ENCODE measurements at regions not wholly inside any gene's neighbourhood (a gene's known extent, or its start where the extent isn't known, plus 50 kb on each side); places are given as distances from the start of the nearest gene placed in this dataset.

DNA sequence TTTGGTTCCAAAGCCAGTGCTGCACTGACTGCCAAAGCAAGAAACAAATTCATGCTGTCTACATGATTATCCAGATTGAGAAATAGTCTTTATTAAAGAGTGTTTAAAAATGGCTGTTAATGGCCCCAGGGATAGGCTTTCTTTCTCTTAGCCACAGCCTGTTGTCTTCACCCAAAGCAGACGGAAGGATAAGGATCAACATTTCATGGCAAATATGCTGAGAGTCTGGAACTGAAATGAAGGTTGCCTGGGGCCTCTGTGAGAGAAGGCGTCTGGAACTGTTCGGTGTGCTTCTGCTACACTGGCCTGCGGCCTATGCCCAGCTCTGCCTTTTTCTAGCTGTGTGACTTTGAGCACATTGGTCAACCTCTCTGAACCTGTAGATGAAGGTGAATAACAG, 373.0 kb upstream of the ZFP64 start:
- H3K36me3 ChIP-seq (ENCODE audit: control insufficient read depth in 1 of 2, insufficient read depth in 2 of 2, low read length in 2 of 2), result no peaks in the 10 kb centered on the region
- H3K9me3 ChIP-seq (ENCODE audit: control insufficient read depth in 1 of 2, low read length in 2 of 2), result peaks cover 0 to 7% of the 10 kb centered on the region in 2 donors
- no peak overlapping the region for H3K4me3 ChIP-seq (ENCODE audit: low read depth in 1 of 2, low read length in 2 of 2)
- H3K27me3 ChIP-seq (ENCODE audit: low read depth, low read length), result no peaks in the 10 kb centered on the region
- H3K27ac ChIP-seq (ENCODE audit: low read length), result no peak overlapping the region
- H3K4me1 ChIP-seq (ENCODE audit: control insufficient read depth in 1 of 2, insufficient read depth in 2 of 2, low read length in 2 of 2), result no peaks in the 10 kb centered on the region

DNA sequence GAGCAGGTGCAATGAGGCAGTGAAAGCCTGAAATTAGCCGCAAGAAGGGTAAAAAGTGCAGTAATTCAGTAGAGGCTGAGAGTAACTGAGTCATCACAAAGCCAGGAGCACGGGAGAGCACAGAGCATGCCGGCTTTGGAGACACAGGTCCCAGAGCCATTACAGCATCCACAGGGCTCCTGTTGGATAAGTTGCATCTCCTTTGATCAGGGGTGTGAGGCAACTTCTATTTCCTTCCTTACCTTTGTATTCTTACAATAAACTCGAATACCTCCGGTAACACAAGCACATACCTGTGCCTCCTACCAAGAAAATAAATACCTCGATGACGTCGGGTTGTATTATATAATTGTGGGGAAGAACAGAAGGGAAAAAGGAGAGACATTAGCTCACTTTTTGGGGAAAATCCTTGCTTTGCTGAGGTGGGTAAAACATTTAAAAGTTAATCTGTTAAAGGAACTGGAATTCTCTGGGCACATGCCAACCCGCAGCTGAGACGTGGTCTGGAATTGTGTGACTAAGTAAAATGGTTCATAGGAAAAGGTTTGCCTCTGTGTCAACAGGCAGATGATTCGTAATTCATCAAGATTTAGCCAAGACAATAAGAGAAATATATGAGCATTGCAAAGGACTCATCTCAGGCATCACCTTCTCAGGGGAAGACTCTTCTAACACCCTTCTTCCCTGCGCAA, 360.7 kb upstream of the ZFP64 start:
- peaks cover 0 to 3% of the 10 kb centered on the region in 2 donors for H3K9me3 ChIP-seq (ENCODE audit: control insufficient read depth in 1 of 2, low read length in 2 of 2)
- no peaks in the 10 kb centered on the region for H3K4me1 ChIP-seq (ENCODE audit: control insufficient read depth in 1 of 2, insufficient read depth in 2 of 2, low read length in 2 of 2)
- H3K36me3 ChIP-seq (ENCODE audit: control insufficient read depth in 1 of 2, insufficient read depth in 2 of 2, low read length in 2 of 2), result no peaks in the 10 kb centered on the region
- no peak overlapping the region for H3K4me3 ChIP-seq (ENCODE audit: low read depth in 1 of 2, low read length in 2 of 2)
- H3K27me3 ChIP-seq (ENCODE audit: low read depth, low read length), result no peaks in the 10 kb centered on the region
- no peak overlapping the region for H3K27ac ChIP-seq (ENCODE audit: low read length)

DNA sequence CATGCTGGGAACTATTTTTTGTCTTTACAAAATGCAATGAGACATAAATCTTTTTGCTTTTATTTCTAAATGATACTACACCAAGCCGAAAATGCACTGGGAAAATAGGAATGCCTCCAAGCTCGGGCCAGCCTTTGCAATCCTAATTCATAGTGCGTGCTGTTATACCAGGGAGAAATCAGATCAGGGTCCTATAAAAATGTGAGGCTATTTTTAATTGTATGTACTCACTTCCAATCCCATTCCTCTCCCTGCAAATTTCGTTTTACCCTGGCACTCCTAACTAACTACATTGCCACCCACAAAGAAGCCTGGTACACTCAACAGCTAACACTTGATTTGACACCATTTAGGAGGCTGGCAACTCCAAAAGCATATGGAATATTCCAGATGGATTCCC, 350.6 kb upstream of the ZFP64 start:
- Histone ChIP-seq H3K9me3 (ENCODE audit: control insufficient read depth in 1 of 2, low read length in 2 of 2) (no peaks in the 10 kb centered on the region), H3K27ac (ENCODE audit: low read length) (no peak overlapping the region), H3K4me1 (ENCODE audit: control insufficient read depth in 1 of 2, insufficient read depth in 2 of 2, low read length in 2 of 2) (no peaks in the 10 kb centered on the region), H3K4me3 (ENCODE audit: low read depth in 1 of 2, low read length in 2 of 2) (no peak overlapping the region), H3K27me3 (ENCODE audit: low read depth, low read length) (no peaks in the 10 kb centered on the region), H3K36me3 (ENCODE audit: control insufficient read depth in 1 of 2, insufficient read depth in 2 of 2, low read length in 2 of 2) (no peaks in the 10 kb centered on the region)

DNA sequence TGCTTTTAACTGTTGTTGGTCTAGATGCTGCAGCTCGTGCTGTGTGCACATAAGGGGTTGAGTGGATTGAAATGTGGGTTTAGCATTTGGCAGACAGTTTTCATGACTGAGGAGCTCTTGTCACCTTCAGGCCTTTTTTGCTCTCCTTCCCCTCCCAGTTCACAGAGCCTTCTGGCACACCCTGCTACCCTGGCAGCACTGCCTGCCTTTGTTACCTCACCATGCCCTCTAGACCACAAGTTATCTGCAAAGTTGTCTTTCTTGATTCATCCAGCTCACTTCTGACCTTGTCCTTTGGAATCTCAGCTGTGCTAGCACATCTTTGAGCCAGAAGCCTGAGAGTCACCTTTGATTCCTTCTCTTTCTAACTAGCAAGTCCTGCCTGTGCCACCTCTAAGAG, 348.9 kb upstream of the ZFP64 start:
- Histone ChIP-seq H3K27ac (ENCODE audit: low read length) (no peak overlapping the region), H3K36me3 (ENCODE audit: control insufficient read depth in 1 of 2, insufficient read depth in 2 of 2, low read length in 2 of 2) (no peaks in the 10 kb centered on the region), H3K27me3 (ENCODE audit: low read depth, low read length) (no peaks in the 10 kb centered on the region), H3K4me1 (ENCODE audit: control insufficient read depth in 1 of 2, insufficient read depth in 2 of 2, low read length in 2 of 2) (no peaks in the 10 kb centered on the region), H3K9me3 (ENCODE audit: control insufficient read depth in 1 of 2, low read length in 2 of 2) (no peaks in the 10 kb centered on the region), H3K4me3 (ENCODE audit: low read depth in 1 of 2, low read length in 2 of 2) (no peak overlapping the region)

DNA sequence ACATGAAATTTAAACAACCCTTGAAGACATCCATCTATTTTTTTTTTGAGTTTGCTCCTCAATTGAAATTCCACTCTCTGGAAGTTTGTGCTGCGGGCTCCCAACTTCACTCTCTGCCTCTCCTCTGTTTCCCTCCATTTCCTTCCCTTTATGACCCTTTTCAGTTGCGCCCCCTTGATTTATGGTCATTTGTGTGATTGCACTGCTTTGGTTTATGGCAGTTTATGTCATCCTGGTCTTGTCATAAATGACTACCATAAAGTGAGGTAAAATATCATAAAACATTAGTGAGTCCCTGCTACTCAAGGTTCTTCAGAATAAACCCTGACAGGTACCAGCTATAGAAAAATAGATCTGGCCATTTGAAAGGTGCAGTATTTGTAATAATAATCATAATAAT, 348.3 kb upstream of the ZFP64 start:
- H3K36me3 ChIP-seq (ENCODE audit: control insufficient read depth in 1 of 2, insufficient read depth in 2 of 2, low read length in 2 of 2), result no peaks in the 10 kb centered on the region
- H3K27me3 ChIP-seq (ENCODE audit: low read depth, low read length), result no peaks in the 10 kb centered on the region
- no peaks in the 10 kb centered on the region for H3K4me1 ChIP-seq (ENCODE audit: control insufficient read depth in 1 of 2, insufficient read depth in 2 of 2, low read length in 2 of 2)
- H3K9me3 ChIP-seq (ENCODE audit: control insufficient read depth in 1 of 2, low read length in 2 of 2), result no peaks in the 10 kb centered on the region
- H3K27ac ChIP-seq (ENCODE audit: low read length), result no peak overlapping the region
- H3K4me3 ChIP-seq (ENCODE audit: low read depth in 1 of 2, low read length in 2 of 2), result no peak overlapping the region

DNA sequence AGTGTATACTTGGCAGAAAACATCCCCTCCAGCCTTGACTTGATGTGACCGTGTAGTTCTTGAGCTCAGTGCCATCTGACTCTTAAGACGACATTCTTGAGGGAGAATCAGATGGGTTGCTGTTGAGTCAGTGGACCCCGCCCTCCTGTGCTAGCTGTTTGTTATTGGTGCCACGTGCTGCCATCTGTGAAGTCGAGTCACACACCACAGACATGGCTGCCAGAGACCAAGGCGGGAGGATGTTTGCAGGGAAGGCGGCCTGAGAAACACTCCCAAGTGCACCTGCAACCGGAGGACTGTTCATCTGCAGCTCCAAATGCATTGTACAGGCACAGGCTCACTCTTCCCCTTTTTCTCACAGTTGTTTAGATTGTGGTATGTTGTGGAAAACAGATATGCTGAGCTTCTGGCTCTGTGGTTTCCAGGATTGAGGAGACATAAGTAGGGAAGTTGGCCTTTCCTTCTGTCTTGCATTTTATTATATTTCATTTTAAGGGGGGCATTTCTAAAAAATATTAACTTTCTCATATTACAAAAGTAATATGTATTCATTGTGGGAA, 345.3 kb upstream of the ZFP64 start:
- Histone ChIP-seq H3K4me1 (ENCODE audit: control insufficient read depth in 1 of 2, insufficient read depth in 2 of 2, low read length in 2 of 2) (no peaks in the 10 kb centered on the region), H3K4me3 (ENCODE audit: low read depth in 1 of 2, low read length in 2 of 2) (no peak overlapping the region), H3K36me3 (ENCODE audit: control insufficient read depth in 1 of 2, insufficient read depth in 2 of 2, low read length in 2 of 2) (no peaks in the 10 kb centered on the region), H3K27me3 (ENCODE audit: low read depth, low read length) (no peaks in the 10 kb centered on the region), H3K27ac (ENCODE audit: low read length) (no peak overlapping the region), H3K9me3 (ENCODE audit: control insufficient read depth in 1 of 2, low read length in 2 of 2) (no peaks in the 10 kb centered on the region)

DNA sequence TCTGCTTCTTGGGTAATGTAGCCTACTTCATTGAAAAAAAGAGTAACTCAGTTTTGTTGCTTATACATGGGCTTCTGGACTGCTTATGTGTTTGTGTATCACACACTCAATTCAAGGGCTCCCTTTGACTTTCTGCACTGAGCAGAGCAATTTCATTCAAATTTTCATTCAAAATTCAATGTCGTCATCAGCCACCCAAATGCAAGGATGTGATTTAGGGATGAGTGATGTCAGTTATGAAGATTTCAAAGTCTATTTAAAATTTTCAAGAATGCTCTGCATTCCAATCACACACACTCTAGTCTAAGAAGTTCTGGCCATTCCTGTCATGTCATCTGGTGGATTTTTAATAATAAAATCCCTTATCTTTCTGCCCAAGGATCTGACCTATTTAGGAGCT, 344.5 kb upstream of the ZFP64 start:
- no peak overlapping the region for H3K4me3 ChIP-seq (ENCODE audit: low read depth in 1 of 2, low read length in 2 of 2)
- H3K27ac ChIP-seq (ENCODE audit: low read length), result no peak overlapping the region
- H3K27me3 ChIP-seq (ENCODE audit: low read depth, low read length), result no peaks in the 10 kb centered on the region
- H3K9me3 ChIP-seq (ENCODE audit: control insufficient read depth in 1 of 2, low read length in 2 of 2), result no peaks in the 10 kb centered on the region
- H3K4me1 ChIP-seq (ENCODE audit: control insufficient read depth in 1 of 2, insufficient read depth in 2 of 2, low read length in 2 of 2), result no peaks in the 10 kb centered on the region
- H3K36me3 ChIP-seq (ENCODE audit: control insufficient read depth in 1 of 2, insufficient read depth in 2 of 2, low read length in 2 of 2), result no peaks in the 10 kb centered on the region

DNA sequence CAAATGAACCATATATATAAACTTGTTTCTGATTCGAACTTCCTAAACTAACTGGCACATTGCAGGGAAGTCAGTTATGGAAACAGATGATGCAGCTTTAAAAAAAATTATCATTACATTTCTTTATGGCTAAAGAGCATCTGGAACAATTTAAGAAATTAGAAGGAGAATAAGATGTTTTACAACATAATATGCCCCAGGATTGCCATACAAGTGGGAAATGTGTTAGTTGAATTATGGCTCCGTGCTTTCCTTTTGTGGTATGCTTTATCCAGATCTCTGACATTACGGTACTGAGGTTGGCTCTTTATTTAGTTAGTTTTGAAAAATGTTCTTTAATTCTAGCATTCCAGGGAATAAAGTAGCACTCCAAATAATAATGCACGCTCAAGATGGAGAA, 343.0 kb upstream of the ZFP64 start:
- no peak overlapping the region for H3K27ac ChIP-seq (ENCODE audit: low read length)
- H3K4me1 ChIP-seq (ENCODE audit: control insufficient read depth in 1 of 2, insufficient read depth in 2 of 2, low read length in 2 of 2), result no peaks in the 10 kb centered on the region
- H3K9me3 ChIP-seq (ENCODE audit: control insufficient read depth in 1 of 2, low read length in 2 of 2), result no peaks in the 10 kb centered on the region
- no peaks in the 10 kb centered on the region for H3K36me3 ChIP-seq (ENCODE audit: control insufficient read depth in 1 of 2, insufficient read depth in 2 of 2, low read length in 2 of 2)
- H3K27me3 ChIP-seq (ENCODE audit: low read depth, low read length), result no peaks in the 10 kb centered on the region
- no peak overlapping the region for H3K4me3 ChIP-seq (ENCODE audit: low read depth in 1 of 2, low read length in 2 of 2)

DNA sequence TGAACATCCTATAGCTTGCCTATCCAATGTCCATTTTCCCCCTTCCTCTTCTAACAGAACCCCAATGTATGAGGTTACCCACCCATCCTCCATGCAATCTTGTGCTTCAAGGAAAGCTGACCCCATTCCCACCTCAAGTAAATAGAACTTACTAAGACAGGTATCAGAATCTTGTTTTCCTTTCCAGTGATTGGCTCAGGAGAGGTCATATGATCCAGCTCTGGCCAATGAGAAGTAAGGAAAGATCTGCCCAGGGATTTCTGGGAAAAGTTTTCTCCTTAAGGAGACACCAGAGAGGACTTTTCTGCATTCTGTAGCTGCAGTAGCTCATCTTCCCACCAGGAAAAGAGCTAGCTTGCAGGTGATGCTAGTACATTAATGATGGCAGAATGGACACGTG, 341.8 kb upstream of the ZFP64 start:
- H3K27me3 ChIP-seq (ENCODE audit: low read depth, low read length), result no peaks in the 10 kb centered on the region
- H3K36me3 ChIP-seq (ENCODE audit: control insufficient read depth in 1 of 2, insufficient read depth in 2 of 2, low read length in 2 of 2), result no peaks in the 10 kb centered on the region
- no peaks in the 10 kb centered on the region for H3K4me1 ChIP-seq (ENCODE audit: control insufficient read depth in 1 of 2, insufficient read depth in 2 of 2, low read length in 2 of 2)
- no peaks in the 10 kb centered on the region for H3K9me3 ChIP-seq (ENCODE audit: control insufficient read depth in 1 of 2, low read length in 2 of 2)
- no peak overlapping the region for H3K27ac ChIP-seq (ENCODE audit: low read length)
- H3K4me3 ChIP-seq (ENCODE audit: low read depth in 1 of 2, low read length in 2 of 2), result no peak overlapping the region

DNA sequence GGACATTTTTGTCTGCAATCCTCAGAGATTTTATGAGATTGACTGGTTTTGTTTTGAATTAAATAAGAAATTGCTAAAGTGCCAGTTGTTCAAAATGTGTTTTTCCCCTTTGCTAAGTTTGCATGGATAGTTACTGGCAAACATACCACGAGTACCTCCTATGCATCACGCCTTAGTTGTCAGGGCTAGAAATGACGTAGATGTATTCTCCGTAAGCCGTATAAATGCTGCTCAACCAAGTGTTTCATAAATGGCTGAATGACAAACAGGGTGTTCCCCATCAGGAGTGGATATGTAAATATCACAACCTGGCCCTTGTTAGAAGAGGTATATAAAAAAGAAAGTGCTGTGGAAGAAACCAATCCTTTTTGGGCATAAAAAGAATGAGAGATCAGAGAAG, 341.1 kb upstream of the ZFP64 start:
- Histone ChIP-seq H3K4me3 (ENCODE audit: low read depth in 1 of 2, low read length in 2 of 2) (no peak overlapping the region), H3K27me3 (ENCODE audit: low read depth, low read length) (no peaks in the 10 kb centered on the region), H3K4me1 (ENCODE audit: control insufficient read depth in 1 of 2, insufficient read depth in 2 of 2, low read length in 2 of 2) (no peaks in the 10 kb centered on the region), H3K27ac (ENCODE audit: low read length) (no peak overlapping the region), H3K36me3 (ENCODE audit: control insufficient read depth in 1 of 2, insufficient read depth in 2 of 2, low read length in 2 of 2) (no peaks in the 10 kb centered on the region), H3K9me3 (ENCODE audit: control insufficient read depth in 1 of 2, low read length in 2 of 2) (no peaks in the 10 kb centered on the region)

DNA sequence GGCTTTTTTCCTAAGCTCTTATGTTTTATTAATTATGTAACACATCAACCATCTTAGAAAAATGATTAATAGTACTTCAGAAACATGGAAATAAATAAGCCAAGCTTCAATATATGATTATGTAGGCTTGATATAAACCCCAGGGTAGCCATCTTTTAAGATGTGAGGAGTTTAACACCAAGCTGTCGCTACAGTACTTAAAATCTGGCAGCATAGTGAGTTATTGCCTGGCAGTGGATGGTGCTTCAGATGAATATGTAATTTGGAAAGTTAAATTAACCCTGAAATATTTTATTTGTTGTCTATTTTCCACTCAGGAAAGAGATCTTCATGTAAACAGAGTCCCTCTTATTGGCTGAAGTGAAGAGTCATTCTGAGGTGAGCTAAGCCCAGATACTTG, 339.0 kb upstream of the ZFP64 start:
- Histone ChIP-seq H3K4me1 (ENCODE audit: control insufficient read depth in 1 of 2, insufficient read depth in 2 of 2, low read length in 2 of 2) (no peaks in the 10 kb centered on the region), H3K27ac (ENCODE audit: low read length) (no peak overlapping the region), H3K27me3 (ENCODE audit: low read depth, low read length) (no peaks in the 10 kb centered on the region), H3K36me3 (ENCODE audit: control insufficient read depth in 1 of 2, insufficient read depth in 2 of 2, low read length in 2 of 2) (no peaks in the 10 kb centered on the region), H3K9me3 (ENCODE audit: control insufficient read depth in 1 of 2, low read length in 2 of 2) (no peaks in the 10 kb centered on the region), H3K4me3 (ENCODE audit: low read depth in 1 of 2, low read length in 2 of 2) (no peak overlapping the region)

DNA sequence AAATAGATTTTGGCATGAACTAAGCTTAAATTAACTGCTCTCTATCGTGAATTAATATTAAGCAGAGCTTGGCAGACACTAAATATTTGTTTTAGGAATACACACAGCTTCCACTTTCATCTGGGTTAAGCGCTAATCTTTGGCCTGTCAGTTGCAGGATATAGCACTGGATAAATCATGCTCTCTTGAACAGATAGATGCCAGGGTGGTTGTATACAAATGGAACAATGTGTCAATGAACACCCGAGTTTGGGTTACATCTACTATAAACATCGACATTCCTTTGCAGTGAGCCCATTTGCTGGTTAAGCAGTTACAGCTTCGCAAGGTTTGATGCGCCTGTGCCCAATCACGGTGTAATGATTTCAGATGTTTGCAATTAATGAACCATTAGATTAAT, 338.2 kb upstream of the ZFP64 start:
- no peaks in the 10 kb centered on the region for H3K27me3 ChIP-seq (ENCODE audit: low read depth, low read length)

More for the DNA sequence above, 338.2 kb upstream of the ZFP64 start:
- Histone ChIP-seq H3K27ac (ENCODE audit: low read length) (no peak overlapping the region), H3K4me1 (ENCODE audit: control insufficient read depth in 1 of 2, insufficient read depth in 2 of 2, low read length in 2 of 2) (no peaks in the 10 kb centered on the region), H3K36me3 (ENCODE audit: control insufficient read depth in 1 of 2, insufficient read depth in 2 of 2, low read length in 2 of 2) (no peaks in the 10 kb centered on the region), H3K9me3 (ENCODE audit: control insufficient read depth in 1 of 2, low read length in 2 of 2) (no peaks in the 10 kb centered on the region), H3K4me3 (ENCODE audit: low read depth in 1 of 2, low read length in 2 of 2) (no peak overlapping the region)
